Gastrocnemius medialis (tissue), 4 donors: ENCODE measurements at regions not wholly inside any gene's neighbourhood (a gene's known extent, or its start where the extent isn't known, plus 50 kb on each side); places are given as distances from the start of the nearest gene placed in this dataset.

ENCODE experiments used
- POLR2A ChIP-seq, 2 donors: fragments of 450-650 bp; IDR thresholded peaks; one replicate each; pipeline ENCODE4 v1.6.1; 2017; ENCODE audit warnings: antibody characterized with exemption in 2 of 2, mild to moderate bottlenecking in 2 of 2, moderate library complexity in 2 of 2
- TF ChIP-seq, protein P1 (sequence below), 5 experiments: fragments of 450-650 bp in 3 of 5; fragments of 200-600 bp in 2 of 5; sonication (generic) in 2 of 5; IDR thresholded peaks in 4 of 5; conservative IDR thresholded peaks in 1 of 5; 1 replicate in 4 of 5; 2 replicates in 1 of 5; pipeline ENCODE4 v1.5.1; 2016 to 2019; ENCODE audit warnings: antibody characterized with exemption in 5 of 5, mild to moderate bottlenecking in 3 of 5, moderate library complexity in 3 of 5

DNA sequence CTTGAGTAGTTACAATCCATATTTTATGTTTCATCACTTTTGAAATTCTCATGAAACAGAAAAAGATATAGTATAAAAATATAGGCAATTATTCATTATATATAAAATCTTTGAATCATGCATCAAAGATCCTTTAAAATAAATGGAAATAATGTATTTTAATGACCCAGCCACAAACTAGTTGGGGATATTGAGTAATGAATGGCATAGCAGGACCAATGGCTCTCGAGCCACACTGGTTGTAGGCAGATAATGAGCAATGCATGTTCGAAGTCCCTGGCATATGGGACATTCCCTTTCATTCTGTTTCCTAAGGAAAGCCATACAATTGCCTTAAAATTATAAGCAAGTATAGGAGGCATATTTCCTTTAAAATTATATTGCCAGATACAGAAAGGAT lies 107.4 kb upstream of the IL12A start:
- TF ChIP-seq, protein P1, sequence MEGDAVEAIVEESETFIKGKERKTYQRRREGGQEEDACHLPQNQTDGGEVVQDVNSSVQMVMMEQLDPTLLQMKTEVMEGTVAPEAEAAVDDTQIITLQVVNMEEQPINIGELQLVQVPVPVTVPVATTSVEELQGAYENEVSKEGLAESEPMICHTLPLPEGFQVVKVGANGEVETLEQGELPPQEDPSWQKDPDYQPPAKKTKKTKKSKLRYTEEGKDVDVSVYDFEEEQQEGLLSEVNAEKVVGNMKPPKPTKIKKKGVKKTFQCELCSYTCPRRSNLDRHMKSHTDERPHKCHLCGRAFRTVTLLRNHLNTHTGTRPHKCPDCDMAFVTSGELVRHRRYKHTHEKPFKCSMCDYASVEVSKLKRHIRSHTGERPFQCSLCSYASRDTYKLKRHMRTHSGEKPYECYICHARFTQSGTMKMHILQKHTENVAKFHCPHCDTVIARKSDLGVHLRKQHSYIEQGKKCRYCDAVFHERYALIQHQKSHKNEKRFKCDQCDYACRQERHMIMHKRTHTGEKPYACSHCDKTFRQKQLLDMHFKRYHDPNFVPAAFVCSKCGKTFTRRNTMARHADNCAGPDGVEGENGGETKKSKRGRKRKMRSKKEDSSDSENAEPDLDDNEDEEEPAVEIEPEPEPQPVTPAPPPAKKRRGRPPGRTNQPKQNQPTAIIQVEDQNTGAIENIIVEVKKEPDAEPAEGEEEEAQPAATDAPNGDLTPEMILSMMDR (IDR thresholded peaks at IDR 0.05 in 4 of 5, conservative IDR thresholded peaks at IDR 0.05 in 1 of 5), result no peak
- TF ChIP-seq POLR2A (IDR thresholded peaks at IDR 0.05), result no peak
